ENCODE measurements at regions not wholly inside any gene's neighbourhood (a gene's known extent, or its start where the extent isn't known, plus 50 kb on each side); places are given as distances from the start of the nearest gene placed in this dataset.

GRCh38 chr3:68033867-68034266, 379.5 kb upstream of the SUCLG2 start:
- Histone ChIP-seq H3K79me2 (ENCODE audit: insufficient read depth, low read length) (no peaks in the 10 kb centered on the region), H3K9me3 (replicated peaks in 1 of 2; ENCODE audit: control insufficient read depth in 1 of 2, insufficient read depth in 1 of 2, low read length in 2 of 2) (no peaks in the 10 kb centered on the region), H3K4me2 (replicated peaks; ENCODE audit: extremely low read depth, low read length, poor library complexity, severe bottlenecking) (no peak overlapping the region), H3K4me1 (ENCODE audit: control insufficient read depth in 1 of 2, insufficient read depth in 2 of 2, low read length in 2 of 2) (no peaks in the 10 kb centered on the region), H3K27ac (ENCODE audit: low read depth in 1 of 2, low read length in 2 of 2) (no peak overlapping the region), H3K9ac (ENCODE audit: insufficient read depth, low read length, poor library complexity, severe bottlenecking) (no peak overlapping the region), H3K4me3 (replicated peaks in 1 of 3; ENCODE audit: low read depth in 2 of 3, low read length in 3 of 3) (no peak overlapping the region), H3K27me3 (ENCODE audit: control insufficient read depth in 2 of 2, insufficient read depth in 2 of 2, low read length in 2 of 2) (no peaks in the 10 kb centered on the region), H2AFZ (ENCODE audit: insufficient read depth, low read depth, low read length, poor library complexity, severe bottlenecking) (no peak overlapping the region), H4K20me1 (ENCODE audit: insufficient read depth, low read length) (no peaks in the 10 kb centered on the region), H3K36me3 (replicated peaks in 1 of 2; ENCODE audit: control insufficient read depth in 1 of 2, insufficient read depth in 2 of 2, low read length in 2 of 2) (no peaks in the 10 kb centered on the region)
- Mint-ChIP-seq H3K27ac (no peak overlapping the region), H3K27me3 (ENCODE audit: low read depth in 3 of 3) (peaks cover 0 to under 1% (median 0%) of the 10 kb centered on the region in 3 donors), H3K4me3 (no peak overlapping the region), H3K9me3 (peaks cover 0 to 2% (median 0%) of the 10 kb centered on the region in 7 donors), H3K4me1 (no peaks in the 10 kb centered on the region), H3K36me3 (no peaks in the 10 kb centered on the region)
- TF ChIP-seq CTCF (IDR thresholded peaks at IDR 0.05) = no peak
- no CpG with 5 or more reads among the region's 2 CpGs for WGBS (ENCODE audit: insufficient coverage)
- no peak for DNase-seq
- intact Hi-C loops (cut with micrococcal nuclease) = no loop called here

- H3K9ac ChIP-seq (ENCODE audit: insufficient read depth, low read length, poor library complexity, severe bottlenecking) = no peak overlapping the region
- no peak overlapping the region for H2AFZ ChIP-seq (ENCODE audit: insufficient read depth, low read depth, low read length, poor library complexity, severe bottlenecking)
- H3K79me2 ChIP-seq (ENCODE audit: insufficient read depth, low read length) = no peaks in the 10 kb centered on the region
- H3K36me3 ChIP-seq (replicated peaks in 1 of 2; ENCODE audit: control insufficient read depth in 1 of 2, insufficient read depth in 2 of 2, low read length in 2 of 2) = no peaks in the 10 kb centered on the region
- no peak overlapping the region for H3K4me2 ChIP-seq (replicated peaks; ENCODE audit: extremely low read depth, low read length, poor library complexity, severe bottlenecking)
- H4K20me1 ChIP-seq (ENCODE audit: insufficient read depth, low read length) = no peaks in the 10 kb centered on the region
- no peak for TF ChIP-seq CTCF (IDR thresholded peaks at IDR 0.05)
- no peak overlapping the region for H3K4me3 ChIP-seq (replicated peaks in 1 of 3; ENCODE audit: low read depth in 2 of 3, low read length in 3 of 3)
- H3K4me1 Mint-ChIP-seq = no peaks in the 10 kb centered on the region
- H3K27me3 ChIP-seq (ENCODE audit: control insufficient read depth in 2 of 2, insufficient read depth in 2 of 2, low read length in 2 of 2) = no peaks in the 10 kb centered on the region
- H3K9me3 Mint-ChIP-seq = peaks cover 0 to 3% (median 0%) of the 10 kb centered on the region in 7 donors
- no peak overlapping the region for H3K27ac ChIP-seq (ENCODE audit: low read depth in 1 of 2, low read length in 2 of 2)
- intact Hi-C loops (cut with micrococcal nuclease) = no loop called here
- no peaks in the 10 kb centered on the region for H3K4me1 ChIP-seq (ENCODE audit: control insufficient read depth in 1 of 2, insufficient read depth in 2 of 2, low read length in 2 of 2)
- H3K4me3 Mint-ChIP-seq = no peak overlapping the region
- no peaks in the 10 kb centered on the region for H3K9me3 ChIP-seq (replicated peaks in 1 of 2; ENCODE audit: control insufficient read depth in 1 of 2, insufficient read depth in 1 of 2, low read length in 2 of 2)
- no peaks in the 10 kb centered on the region for H3K27me3 Mint-ChIP-seq (ENCODE audit: low read depth in 3 of 3)
- H3K36me3 Mint-ChIP-seq = no peaks in the 10 kb centered on the region
- no peak overlapping the region for H3K27ac Mint-ChIP-seq
- DNase-seq = no peak
Observed at GRCh38 chr3:68032209-68032608, 377.8 kb upstream of the SUCLG2 start.
